Colon (tissue), 2 donors: ENCODE measurements at regions not wholly inside any gene's neighbourhood (a gene's known extent, or its start where the extent isn't known, plus 50 kb on each side); places are given as distances from the start of the nearest gene placed in this dataset.
"Not testable (repeated sequence)": the region's sequence is repeated elsewhere in the genome, so short reads cannot be mapped to it uniquely, and the experiment has no call there.

ENCODE experiments used
- FAIRE-seq: peaks from 2 replicates; lab custom pipeline; 2012; peaks lifted over from hg19 to GRCh38; lab: Jason Lieb, UNC
- donor health status: control.
- donor health status: control.

DNA sequence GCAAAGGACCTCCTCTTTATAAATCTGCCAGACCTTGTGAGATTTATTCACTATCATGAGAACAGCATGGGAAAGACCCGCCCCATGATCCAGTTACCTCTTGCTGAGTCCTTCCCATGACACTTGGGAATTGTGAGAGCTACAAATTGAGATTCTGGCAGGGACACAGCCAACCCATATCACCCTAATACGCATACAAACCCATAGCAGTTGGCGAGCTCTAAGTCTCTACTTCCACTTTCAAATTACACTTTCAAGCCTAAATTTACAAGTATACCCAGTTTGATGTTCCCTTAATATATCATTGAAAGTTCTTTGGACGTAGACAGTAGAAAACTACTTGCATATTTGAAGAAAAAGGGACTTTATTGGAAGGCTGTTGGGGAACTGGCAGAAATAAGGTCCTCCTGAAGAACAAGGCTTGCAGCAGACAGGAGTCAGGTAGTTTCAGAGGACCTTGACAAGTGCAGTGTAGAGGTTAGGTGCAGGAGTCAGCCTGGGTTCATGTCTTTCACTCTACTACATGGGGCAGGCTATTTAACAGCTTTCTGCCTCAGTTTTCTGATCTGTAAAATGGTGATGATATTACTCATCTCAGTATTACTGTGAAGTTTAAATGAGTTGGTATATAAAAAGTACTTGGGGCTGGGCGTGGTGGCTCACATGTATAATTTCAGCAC lies 107.9 kb upstream of the EEF2KMT start:
- FAIRE-seq, result no peak

DNA sequence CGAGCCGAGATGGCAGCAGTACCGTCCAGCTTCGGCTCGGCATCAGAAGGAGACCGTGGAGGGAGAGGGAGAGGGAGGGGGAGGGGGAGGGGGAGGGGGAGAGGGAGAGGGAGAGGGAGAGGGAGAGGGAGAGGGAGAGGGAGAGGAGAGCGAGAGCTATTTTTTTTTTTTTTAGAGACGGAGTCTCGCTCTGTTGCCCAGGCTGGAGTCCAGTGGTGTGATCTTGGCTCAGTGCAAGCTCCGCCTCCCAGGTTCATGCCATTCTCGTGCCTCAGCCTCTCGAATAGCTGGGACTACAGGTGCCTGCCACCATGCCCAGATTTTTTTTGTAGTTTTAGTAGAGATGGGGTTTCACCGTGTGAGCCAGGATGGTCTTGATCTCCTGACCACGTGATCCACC lies 106.1 kb upstream of the EEF2KMT start:
- not testable (repeated sequence) for FAIRE-seq

GRCh38 chr16:5200123-5200522 lies 102.5 kb upstream of the EEF2KMT start:
- FAIRE-seq, result no peak

GRCh38 chr16:5196204-5196603 lies 98.6 kb upstream of the EEF2KMT start:
- no peak for FAIRE-seq

- FAIRE-seq, result no peak
These were observed 96.3 kb upstream of the EEF2KMT start for GRCh38 chr16:5193861-5194260.

- no peak for FAIRE-seq
These were observed 91.4 kb upstream of the EEF2KMT start for GRCh38 chr16:5188989-5189352.

DNA sequence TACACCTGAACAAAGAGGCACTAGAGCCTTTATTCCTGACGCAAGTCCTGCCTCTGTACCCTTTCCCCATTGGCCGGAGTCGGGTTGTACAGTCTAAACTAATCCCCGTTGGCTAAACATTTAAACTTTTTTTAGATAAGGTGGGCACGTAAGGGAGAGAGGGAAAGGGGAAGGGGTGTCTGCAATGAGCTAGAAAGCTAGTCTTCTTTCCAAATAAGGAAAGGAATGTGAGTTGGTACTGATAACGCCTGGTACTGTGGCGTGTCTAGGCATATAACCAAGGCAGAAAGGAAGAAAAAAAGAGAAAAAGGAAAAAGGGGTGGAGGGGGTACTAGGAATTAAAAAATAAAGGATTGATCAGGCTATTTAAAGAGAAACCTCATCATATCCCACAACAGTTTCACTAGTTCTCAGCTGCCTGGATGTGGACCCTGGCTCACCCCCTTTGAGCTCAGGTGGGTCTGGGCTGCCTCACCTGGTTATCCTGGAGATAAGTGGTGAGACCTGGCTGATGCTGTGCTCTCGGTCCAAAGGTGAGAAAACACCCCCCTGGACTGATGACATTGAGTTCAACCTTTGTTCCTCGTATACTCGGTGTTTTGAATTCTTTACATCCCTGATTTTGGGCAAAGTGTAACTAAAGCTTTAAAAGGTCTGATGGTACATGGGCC lies 90.9 kb upstream of the EEF2KMT start:
- FAIRE-seq, result no peak

DNA sequence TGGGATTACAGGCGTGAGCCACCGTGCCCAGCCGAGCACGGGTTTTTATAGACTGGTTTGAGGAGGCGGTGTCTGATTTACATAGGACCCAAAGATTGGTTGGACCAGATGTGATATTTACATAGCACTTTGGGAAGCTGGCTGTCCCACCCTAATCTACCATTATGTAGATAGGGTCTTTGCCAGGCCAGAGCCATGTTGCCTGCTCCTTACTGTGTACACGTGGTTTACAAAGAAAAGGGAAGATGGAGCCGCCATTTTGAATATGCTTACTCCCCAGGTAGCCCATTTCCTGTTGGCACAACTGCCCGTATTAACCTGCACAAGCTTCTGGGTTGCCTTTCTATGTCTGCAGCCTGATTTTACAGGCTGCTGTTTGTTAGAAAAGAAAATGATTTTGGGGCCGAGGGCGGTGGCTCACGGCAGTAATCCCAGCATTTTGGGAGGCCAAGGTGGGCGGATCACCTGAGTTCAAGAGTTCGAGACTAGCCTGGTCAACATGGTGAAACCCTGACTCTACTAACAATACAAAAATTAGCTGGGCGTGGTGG lies 89.9 kb upstream of the EEF2KMT start:
- no peak for FAIRE-seq

- FAIRE-seq, result no peak
These were observed 88.8 kb upstream of the EEF2KMT start for GRCh38 chr16:5186381-5186903.

DNA sequence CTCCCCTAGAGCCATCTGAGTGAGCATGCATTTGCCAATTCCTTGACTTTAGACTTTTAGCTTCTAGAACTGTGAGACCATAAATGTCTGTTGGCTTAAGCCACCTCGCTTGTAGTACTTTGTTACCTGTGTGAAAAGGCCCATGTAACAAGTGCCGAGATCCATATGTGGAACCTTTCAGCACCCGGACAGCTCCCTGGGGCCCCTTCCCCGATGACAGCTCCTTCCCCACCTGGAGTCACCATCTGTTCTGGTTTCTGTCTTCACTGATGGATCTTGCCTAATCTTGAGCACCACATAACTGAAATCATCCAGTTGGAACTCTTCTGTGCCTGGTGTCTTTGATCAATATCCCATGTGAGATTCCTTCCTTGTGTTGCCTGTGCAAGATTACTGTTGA lies 78.9 kb upstream of the EEF2KMT start:
- FAIRE-seq, result no peak

- FAIRE-seq, result no peak
These were observed 77.7 kb upstream of the EEF2KMT start for GRCh38 chr16:5175266-5175665.

GRCh38 chr16:5166486-5166885 lies 68.9 kb upstream of the EEF2KMT start:
- FAIRE-seq, result no peak

- not testable (repeated sequence) for FAIRE-seq
These were observed 67.8 kb upstream of the EEF2KMT start for GRCh38 chr16:5165429-5165828.

GRCh38 chr16:5162801-5163200 lies 65.2 kb upstream of the EEF2KMT start:
- FAIRE-seq, result not testable (repeated sequence)

- not testable (repeated sequence) for FAIRE-seq
These were observed 64.3 kb upstream of the EEF2KMT start for GRCh38 chr16:5161888-5162287.

DNA sequence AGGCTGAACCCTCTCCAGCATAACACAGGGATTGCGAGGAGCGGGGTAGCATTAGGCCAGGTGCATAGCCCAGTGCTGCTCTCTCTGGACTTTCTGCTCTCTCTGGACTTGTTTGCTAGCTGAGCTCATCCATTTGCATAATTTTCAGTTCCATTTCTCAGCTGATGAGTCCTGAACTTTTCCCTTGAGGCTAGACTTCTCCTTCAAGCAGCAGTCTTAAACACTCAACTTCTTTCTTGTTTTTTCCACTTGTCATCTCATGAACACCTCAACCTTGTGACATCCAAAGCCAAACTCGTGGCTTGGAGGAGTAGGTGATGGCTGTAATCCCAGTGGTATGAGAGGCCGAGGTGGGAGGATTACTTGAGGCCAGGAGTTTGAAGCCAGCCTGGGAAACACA lies 62.4 kb upstream of the EEF2KMT start:
- FAIRE-seq, result not testable (repeated sequence)

DNA sequence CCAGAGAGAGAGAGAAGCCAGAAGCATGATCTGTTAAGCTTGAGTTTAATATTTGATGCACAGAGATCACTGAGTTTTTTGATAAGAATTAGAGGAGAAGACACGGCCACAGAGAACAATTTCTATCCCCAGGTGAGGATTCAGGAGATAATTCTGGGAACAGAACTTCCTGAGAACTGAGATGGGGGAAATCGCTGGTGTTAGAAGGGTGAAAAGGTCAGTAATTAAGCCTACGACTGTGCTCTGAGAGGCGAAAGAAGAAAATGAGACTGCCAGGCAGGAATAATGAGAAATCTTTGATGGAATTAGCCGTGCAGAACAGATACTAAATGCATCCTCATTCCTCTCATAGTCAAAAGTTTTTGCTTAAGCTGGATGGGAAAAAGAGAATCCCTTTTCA lies 61.9 kb upstream of the EEF2KMT start:
- not testable (repeated sequence) for FAIRE-seq

DNA sequence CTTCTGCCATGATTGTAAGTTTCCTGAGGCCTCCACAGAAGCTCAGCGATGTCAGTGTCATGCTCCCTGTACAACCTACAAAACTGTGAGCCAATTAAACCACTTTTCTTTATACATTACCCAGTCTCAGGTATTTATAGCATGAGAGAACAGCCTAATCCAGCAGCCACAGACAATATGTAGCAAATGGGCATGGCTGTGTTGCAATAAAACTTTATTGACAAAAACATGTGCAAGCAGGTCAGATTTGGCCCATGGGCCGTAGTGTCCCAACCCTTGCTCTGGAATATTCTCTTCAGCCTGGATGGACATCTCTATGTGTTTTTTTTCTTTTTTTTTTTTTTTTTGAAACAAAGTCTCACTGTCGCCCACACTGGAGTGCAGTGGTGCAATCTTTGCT lies 60.9 kb upstream of the EEF2KMT start:
- FAIRE-seq, result no peak

- FAIRE-seq, result not testable (repeated sequence)
These were observed 58.9 kb upstream of the EEF2KMT start for GRCh38 chr16:5156486-5156885.

GRCh38 chr16:5154006-5154405 lies 56.4 kb upstream of the EEF2KMT start:
- FAIRE-seq, result not testable (repeated sequence)

DNA sequence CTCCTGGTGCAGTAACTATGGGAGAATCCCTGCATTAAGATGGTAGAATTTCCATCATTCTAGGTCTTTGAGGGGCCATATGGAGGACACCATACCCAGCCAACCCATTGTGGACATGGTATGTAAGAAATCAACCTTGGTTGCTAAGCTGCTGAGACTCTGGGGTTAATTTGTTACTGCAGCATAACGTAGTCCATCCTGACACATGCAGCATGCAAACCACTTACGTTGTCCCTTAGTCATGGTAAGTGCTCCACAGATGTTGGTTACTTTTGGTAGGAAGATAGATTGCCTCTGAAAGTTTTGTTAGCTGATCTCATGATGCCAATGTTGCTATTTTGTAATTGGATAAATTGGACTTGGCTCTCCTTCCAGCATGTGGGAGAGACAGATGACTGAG lies 53.8 kb upstream of the EEF2KMT start:
- not testable (repeated sequence) for FAIRE-seq
